Embryonic facial prominence (tissue), 1 donor: ENCODE measurements at regions not wholly inside any gene's neighbourhood (a gene's known extent, or its start where the extent isn't known, plus 50 kb on each side); places are given as distances from the start of the nearest gene placed in this dataset.
"Not testable (repeated sequence)": the region's sequence is repeated elsewhere in the genome, so short reads cannot be mapped to it uniquely, and the experiment has no call there.

Experiments
- DNase-seq: peaks from one replicate; pipeline ENCODE4 v3.0.0-alpha.2; 2016; ENCODE audit errors: extremely low spot score

DNA sequence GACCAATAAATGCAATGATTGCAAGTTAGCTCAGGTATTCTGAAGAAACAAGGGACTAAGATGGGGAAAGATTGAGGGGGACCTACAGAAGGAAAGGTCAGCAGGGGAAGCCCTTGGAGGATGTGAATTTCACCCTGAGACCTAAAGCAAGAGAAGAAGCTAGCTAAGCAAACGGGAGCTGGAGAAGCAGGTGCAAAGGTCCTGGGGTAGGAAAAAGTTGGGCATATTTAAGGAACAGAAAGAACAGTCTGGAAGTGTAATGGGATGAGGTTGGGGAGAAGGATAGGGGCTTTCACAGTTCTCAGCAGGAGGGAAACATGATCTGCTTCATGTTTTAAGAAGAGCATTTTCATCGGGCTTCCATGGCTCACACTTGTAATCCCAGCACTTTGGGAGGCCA, 89.7 kb upstream of the SLC45A1 start:
- DNase-seq: no peak

- not testable (repeated sequence) for DNase-seq
Measured at GRCh38 chr1:8227674-8228073, 90.2 kb upstream of the SLC45A1 start.

- no peak for DNase-seq
Measured at GRCh38 chr1:8226747-8227146, 91.2 kb upstream of the SLC45A1 start.

GRCh38 chr1:8226024-8226423, 91.9 kb upstream of the SLC45A1 start:
- not testable (repeated sequence) for DNase-seq

GRCh38 chr1:8223526-8223925, 94.4 kb upstream of the SLC45A1 start:
- DNase-seq: no peak

DNA sequence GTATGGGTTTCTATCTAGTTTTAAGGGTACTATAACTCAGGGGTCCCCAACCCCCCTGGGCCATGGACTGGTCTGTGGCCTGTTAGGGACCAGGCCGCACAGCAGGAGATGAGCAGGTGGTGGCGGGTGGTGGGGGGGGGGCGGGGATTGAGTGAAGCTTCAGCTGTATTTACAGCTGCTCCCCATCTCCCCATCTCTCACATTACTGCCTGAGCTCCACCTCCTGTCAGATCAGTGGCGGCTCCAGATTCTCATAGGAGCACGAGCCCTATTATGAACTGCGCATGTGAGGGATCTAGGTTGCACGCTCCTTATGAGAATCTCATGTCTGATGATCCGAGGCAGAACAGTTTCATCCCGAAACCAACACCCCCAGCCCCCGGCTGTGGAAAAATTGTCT, 95.1 kb upstream of the SLC45A1 start:
- DNase-seq: no peak

DNA sequence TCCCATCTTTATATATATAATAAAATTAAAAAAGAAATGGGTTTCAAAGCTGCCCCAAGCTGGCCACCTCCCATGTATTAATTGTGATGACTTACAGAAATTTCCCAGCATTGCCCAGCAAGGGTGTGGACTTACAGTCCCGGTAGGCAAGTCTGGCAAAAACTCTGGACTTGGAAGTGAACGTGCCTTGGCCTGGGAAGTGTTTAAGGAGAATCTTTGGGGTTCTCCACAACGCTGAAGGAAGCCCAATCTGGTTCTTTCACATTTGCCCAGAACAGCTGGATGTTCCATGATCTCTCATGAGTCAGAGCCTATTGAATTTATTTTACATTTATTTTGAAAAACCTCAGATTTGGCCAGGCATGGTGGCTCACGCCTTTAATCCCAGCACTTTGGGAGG, 98.4 kb upstream of the SLC45A1 start:
- no peak for DNase-seq

GRCh38 chr1:8218351-8219092, 99.4 kb upstream of the SLC45A1 start:
- no peak for DNase-seq

- DNase-seq: no peak
Measured at GRCh38 chr1:8217809-8218208, 100.1 kb upstream of the SLC45A1 start.

- DNase-seq: no peak
Measured at GRCh38 chr1:8217011-8217711, 100.8 kb upstream of the SLC45A1 start.

DNA sequence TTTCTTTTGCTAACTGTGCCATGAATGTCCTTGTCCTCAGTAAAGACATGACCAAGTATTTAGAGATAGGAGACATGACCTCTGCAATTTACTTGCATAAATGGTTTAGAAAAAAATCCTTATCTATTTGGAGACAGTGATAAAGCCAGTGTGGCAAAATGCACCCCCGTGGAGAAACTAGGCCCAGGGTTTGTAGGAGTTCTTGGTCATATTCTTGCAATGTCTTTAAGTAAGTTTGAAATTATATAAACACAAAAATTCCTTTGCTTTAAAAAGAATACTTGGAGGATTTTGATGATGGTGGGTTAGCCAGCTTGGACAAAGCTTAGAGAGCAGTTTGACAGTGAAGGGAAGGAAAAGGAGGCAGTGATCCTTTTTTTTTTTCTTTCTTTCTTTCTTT, 101.9 kb upstream of the SLC45A1 start:
- no peak for DNase-seq

DNA sequence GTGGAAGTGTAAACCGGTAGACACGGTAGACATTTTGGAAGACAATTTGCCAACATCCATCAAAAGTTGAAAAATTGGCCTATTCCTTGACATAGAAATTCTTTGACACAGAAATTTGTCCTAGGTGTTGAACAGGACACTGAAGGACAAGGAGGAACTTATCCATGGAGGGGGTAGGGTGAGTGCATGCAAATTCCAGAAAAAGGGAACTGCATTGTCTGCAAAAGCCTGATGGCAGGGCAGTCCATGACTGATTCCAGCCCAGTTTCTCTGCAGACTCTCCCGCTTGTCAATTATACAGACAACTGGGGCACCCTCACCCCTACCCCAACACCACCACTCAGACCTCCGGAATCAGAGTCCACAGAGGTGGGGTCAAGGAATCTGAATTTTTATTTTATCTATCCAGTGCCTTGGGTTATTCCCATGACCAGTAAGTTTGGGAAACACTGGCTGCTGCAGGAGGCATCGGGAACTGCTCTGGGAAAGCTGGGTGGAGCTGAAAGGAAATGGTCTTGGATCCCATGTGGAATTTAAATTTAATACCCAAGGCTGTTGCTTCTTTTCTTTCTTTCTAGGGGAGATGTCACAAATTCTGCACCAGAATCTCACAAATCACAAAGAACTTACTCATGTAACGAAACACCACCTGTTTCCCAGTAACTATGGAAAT, 103.3 kb upstream of the SLC45A1 start:
- no peak for DNase-seq

GRCh38 chr1:8213676-8214075, 104.2 kb upstream of the SLC45A1 start:
- DNase-seq: no peak

GRCh38 chr1:8213136-8213535, 104.8 kb upstream of the SLC45A1 start:
- no peak for DNase-seq

DNA sequence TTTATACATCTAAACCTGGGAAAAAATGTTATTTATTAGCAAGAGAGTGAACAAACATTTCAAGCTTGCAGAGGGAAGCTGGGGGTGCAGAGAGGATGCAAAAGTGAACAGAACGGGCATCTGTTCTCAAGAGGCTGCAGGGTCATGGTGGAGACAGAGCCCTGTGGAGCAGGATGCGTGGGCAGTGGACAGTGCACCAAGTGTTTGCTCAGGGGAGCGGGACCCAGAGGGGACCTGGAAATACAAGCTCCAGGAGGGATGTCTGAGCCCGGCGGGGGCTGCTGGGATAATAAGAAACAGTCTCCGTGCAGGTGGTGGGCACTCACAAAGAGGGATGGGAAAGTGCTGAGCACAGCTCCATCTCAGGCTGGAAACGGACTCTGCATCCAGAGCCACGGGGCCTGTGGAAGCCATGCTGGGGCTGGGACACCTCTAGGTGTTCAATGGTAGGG, 105.3 kb upstream of the SLC45A1 start:
- DNase-seq: no peak

DNA sequence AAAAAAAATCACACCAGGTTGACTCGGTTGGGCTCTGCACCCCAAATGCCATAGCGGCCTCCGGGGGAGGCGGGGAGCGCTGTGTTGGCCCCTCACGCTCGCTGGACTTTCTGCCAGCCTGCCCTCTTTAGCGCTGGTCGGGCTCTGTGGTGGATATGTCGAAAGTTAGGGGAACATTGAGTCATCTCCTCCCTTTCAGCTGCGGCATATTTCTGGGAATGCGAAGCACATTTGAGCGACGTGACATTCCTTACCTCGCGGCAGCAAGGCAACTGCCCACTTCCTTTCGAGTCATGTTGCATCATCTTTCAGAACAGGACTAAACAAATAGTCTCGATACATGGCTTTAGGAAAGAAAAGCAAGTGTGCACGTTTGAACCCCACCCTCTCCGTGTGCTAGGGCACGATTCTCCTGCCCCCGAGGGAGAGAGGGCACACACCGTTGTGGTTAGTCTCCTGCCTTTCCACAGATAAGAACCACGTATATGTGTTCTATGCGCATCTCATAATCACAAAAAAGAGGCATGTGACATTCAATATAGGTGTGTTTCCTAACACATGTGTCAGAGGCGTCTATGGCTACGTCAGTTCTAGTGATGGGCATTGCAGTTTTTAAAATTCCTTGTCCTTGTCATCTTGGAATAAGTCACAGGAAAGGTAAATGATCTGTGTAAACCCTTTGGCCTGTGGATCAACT, 105.9 kb upstream of the SLC45A1 start:
- no peak for DNase-seq

- DNase-seq: no peak
Measured at GRCh38 chr1:8211251-8211882, 106.5 kb upstream of the SLC45A1 start.

DNA sequence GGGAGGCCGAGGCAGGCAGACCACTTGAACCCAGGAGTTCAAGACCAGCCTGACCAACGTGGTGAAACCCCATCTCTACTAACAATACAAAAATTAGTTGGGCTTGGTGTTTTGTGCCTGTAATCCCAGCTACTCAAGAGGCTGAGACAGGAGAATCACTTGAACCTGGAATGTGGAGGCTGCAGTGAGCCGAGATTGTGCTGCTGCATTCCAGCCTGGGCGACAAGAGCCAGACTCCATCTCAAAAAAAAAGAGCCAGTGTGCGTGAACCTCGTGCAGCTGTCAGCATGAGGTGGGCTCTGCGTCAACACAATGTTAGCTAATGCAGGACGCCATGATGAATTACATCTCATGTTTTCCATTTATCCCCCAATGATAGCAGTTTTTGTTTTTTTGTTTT, 110.7 kb upstream of the SLC45A1 start:
- no peak for DNase-seq

GRCh38 chr1:8206391-8206790, 111.5 kb upstream of the SLC45A1 start:
- no peak for DNase-seq

DNA sequence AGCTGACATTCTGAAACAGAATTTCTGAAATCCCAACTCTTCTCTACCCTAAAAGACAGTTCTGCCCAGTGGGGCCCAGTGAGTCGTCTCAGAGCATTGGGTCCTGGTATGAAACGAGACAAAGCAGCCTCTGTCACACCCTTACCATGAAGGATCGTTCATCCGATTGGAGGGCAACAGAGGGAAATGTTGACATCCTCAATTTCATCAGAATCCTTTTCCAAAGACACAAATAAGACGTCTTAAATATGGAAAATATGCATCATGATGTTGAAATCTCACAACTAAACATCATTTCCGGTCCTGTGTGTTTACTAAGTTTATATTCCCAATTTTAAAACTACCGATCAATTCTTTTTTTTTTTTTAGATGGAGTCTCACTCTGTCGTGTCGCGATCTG, 112.1 kb upstream of the SLC45A1 start:
- DNase-seq: no peak

GRCh38 chr1:8204826-8205225, 113.1 kb upstream of the SLC45A1 start:
- no peak for DNase-seq

DNA sequence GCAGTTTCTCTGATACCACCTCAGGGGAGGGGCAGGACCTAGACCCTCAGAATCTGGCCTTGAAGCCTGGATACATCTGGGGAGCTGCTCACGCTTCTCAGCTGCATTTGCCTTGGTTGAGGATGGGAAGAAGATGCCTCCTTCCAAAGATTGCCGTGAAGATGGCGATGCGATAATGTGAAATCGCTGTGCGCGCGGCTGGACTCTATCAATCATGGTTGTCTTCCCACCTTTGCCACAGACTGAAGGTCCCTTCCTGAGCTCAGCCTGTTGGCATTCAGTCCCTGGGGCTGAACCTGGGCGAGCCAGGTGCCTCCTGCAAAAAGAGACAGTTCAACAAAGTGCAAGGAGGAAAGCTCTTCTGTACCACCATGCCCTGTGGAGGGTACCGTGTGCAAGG, 114.4 kb upstream of the SLC45A1 start:
- no peak for DNase-seq
